NK-92 treated with Interleukin-12 subunit alpha and Interleukin-12 subunit beta, amount 100 ng/mL, for 24 hours (cell line): ENCODE measurements at regions not wholly inside any gene's neighbourhood (a gene's known extent, or its start where the extent isn't known, plus 50 kb on each side); places are given as distances from the start of the nearest gene placed in this dataset.
"Not testable (repeated sequence)": the region's sequence is repeated elsewhere in the genome, so short reads cannot be mapped to it uniquely, and the experiment has no call there.

ENCODE experiments used
- DNase-seq: peaks from one replicate; lab custom pipeline; 2025; lab: John Stamatoyannopoulos, UW

DNA sequence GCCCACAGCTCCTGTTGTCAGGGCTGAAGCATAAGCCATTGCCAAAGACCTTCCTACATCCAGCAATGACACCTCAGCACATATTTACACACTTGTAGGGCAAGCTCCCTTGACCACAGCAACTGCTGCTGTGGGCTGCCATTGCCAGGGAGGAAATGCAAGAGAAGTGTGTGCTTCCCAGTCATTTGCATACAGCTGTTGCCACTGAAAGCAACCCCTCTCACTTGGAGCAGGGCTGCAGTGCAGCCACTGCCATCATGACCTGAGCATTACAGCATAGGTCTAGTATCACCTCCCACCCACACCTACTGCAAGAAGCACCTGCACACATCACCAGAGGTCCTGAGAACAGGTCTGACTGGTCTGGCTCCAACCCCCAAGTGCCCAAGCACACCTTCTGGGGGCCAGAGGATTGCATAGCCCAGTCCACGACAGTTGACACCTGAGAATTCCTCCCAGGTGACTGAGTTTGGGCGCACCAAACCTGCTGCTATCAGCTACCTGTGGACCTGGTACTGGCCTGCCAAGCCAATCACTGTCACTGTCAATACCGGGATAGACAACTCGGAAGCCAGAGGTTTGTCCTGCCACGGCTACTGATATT, 636.5 kb upstream of the SLIT2 start:
- DNase-seq: no peak

DNA sequence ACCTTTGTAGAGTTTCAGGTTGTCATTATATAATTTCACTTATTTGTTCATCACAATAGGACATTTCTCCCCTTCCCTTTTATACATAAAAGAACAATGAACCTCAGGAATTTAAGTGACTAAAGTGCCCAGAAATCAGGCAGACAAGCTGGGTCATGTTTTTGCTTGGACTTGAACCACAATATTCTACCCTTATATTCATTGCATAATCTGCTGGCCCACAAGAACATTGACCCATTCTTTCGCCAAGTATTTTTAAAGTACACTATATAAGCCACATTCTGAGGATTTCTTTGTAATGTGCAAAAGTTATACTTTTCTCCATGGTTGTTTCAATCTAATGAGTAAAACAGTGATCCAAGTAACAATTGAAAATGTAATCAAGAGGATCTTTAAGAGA, 637.5 kb upstream of the SLIT2 start:
- DNase-seq: no peak

DNA sequence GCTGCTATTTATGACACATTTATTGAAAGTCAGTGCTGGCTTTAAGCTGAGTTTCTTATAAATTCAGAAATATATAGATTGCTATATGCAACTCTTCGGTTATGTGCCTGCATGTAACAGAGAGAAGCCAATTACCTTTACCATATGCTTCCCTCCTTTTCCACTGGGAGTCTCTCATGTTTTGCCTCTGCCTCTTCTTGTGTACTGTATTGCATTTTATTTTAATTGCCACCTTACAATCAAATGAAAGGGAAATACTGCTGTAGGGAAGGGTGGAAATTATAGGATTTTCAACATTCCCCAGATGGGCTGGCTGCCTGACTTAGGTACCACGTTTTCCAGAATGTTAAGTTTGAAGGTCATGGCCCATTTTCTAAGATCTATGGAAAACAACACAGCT, 655.4 kb upstream of the SLIT2 start:
- DNase-seq: no peak

DNA sequence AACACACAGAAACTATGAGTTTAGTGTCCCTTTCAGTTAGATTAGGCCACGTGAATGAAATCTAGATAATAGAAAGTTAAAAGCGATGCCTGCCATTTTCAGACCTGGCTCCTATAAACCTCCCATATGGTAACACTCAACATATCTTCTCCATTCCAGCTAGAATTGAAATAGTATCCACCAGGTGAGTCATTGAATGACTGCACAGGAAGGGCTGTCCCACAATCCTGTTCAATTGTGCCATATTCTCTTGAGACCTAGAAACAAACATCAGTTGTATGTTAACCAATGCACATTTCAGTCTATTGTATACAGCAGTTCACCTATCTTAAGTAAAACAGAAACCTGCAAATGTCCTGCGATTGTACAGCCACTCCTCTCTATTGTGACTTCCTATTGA, 659.3 kb upstream of the SLIT2 start:
- DNase-seq: no peak

DNA sequence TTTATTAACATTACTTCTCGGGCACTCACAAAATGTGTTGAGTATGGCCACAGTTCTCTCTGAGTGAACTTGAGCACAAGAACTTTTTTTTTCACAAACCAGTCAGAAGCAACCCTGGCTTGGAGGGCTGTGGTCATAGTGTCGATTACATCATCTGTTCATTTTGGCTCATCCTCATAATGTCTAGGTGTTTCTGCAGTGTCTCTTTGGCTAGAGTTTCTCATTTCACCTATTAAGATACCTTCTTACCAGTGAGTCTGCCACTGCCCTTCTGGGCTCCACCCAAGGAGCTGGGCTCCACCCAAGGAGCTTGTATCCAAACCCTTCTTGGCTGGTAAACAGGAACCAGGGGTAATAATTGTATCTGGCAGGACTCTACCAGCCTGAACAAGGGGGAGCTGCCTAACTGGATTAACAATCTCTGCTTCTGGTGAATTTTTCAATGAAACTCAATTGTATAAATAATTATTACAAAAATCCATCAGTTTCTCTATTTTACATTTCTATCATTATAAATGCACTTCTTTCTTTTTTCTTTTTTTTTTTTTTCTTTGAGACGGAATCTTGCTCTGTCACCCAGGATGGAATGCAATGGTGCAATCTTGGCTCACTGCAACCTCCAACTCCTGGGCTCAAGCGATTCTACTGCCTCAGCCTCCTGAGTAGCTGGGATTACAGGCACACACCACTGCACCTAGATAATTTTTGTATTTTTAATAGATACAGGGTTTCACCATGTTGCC, 667.7 kb upstream of the SLIT2 start:
- no peak for DNase-seq

DNA sequence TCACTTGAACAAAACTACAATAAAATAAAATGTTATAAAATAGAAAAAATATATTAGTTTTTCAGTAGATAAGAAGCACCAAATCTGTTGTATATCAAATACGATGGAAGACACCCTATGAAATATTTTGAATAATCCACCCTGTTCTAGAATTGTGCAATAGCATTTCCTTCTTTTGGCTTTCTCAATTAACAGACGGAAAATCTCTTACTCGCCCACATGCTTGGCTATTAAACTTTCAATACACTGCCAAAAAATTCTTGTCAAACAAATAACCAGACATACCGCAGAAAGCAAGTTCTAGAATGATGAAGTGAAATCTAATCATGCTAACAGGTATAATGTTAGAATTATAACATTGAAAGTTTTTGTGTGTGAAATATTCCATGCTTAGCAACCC, 671.6 kb upstream of the SLIT2 start:
- no peak for DNase-seq

DNA sequence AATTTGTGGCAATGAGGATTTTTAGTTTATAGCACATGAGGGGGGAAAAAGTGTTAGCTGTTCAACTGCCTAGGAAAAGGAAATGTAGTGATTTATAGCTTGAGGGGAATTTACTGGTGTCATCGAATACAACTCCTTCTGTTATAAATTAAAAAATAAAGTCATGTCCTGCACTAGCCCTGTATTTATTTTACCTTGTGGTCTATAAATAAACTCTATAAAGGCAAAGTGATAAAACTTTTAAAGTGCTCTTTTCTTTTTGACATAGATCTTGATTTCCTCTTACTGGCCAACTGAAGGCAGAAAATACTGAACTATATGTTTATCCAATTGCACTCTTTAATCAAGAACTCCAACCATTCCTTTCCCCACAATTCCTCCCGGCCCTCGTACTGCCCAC, 672.1 kb upstream of the SLIT2 start:
- no peak for DNase-seq

DNA sequence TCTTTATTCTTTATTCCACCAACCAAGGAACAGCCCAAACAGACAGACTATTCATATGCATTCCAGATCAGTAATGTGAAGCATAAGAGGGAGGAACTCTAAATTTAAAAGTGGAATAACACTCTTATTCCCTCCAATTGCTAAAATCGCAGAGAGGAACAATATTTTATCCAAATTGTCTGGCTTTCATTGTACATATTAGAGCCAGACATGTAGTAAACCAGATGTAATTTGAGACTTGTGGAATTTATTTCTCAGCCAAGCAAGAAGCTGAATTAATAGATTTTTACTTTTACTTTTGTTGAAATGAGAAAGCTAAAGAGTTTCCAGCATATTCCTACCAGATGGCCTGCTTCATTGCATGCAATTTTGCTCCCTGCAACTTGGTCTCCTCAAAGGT, 674.6 kb upstream of the SLIT2 start:
- no peak for DNase-seq

DNA sequence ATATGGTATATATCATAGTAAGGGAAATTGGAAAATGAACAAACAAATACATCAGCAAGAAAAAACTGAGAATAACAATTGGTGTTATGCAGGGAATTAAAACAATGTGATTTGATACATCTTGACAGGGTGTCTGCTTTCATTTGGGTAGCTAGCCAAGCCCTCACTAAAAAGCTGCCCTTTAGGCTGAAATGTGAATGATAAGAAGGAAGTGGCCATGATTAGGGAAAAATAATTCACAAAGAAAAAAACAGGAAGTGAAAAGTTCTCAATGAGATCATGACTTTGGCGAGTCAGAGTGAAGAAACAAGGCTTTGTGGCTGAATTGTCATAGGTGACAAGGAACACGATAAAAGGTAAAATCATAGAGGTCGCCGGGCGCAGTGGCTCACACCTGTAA, 675.8 kb upstream of the SLIT2 start:
- no peak for DNase-seq

DNA sequence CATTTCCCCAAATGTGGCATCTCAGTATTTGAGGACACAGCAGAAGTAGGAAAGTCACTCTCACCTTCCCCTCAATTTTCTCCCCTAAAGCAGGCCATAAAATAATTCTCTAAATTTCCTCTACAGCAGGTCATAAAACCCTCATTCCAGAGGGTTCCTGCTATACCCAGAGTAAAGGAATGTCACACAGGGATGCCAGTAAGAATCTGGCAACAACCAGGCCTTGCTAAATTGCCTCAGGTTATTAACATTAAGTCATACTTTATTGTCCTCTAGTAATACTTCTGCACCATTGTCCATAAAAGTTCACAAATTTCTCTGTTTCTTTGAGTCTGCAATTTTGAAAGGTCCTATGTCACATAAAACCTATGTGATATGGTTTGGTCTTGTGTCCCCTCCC, 685.7 kb upstream of the SLIT2 start:
- no peak for DNase-seq

DNA sequence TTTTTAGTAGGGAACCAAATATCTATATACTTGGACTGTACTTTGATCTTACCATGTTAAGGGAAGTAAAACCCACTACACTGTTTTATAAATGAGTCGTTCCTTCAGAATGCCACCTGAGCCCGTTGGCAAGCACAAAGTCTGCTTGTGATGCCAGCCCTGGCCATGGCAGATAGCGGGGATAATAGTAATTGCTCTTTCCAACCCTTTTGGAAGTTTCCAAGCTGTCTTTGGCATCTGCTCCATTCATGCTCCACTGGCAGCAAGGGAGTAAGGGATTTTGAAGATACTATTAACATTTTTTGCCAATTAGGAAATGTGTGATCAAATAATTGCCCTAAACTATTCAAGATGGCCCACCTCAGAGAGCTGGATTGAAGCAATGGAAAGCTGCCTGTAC, 689.2 kb upstream of the SLIT2 start:
- DNase-seq: no peak

DNA sequence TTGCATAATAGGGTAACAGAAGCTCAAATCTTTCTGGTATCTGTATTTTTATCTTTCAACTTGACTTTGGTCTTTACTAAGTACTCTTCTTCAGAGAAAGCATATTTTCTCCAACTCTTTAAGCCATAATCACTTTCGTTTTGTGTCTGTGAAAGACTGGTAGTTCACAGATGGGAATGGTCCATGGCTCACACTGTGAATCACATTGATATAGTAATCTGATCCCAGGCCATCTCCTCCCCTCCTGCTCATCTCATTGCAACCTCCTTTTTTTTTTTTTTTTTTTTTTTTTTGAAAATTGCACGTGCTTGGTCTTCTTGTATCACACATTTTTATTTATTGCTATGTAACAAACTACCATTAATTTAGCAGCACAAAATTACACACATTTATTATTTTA, 694.5 kb upstream of the SLIT2 start:
- no peak for DNase-seq

DNA sequence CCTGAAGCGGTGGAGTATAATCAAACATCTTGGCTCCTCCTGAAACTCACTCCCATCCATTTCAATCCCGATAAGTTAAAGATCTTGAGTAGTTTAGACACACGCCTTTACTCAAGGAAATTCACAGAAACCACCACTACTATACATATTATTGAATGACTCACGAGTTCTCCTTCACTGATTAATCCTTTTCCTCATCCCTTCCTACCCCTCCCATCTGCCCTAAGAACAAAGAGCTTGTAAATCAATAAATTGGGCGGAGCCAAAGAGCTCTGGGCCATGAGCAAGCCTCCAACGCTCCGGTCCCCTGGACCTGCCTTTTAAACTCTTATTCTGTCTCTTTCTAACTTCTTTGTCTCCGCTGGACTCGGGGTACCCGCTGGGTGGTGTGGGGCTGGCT, 695.4 kb upstream of the SLIT2 start:
- DNase-seq: not testable (repeated sequence)

DNA sequence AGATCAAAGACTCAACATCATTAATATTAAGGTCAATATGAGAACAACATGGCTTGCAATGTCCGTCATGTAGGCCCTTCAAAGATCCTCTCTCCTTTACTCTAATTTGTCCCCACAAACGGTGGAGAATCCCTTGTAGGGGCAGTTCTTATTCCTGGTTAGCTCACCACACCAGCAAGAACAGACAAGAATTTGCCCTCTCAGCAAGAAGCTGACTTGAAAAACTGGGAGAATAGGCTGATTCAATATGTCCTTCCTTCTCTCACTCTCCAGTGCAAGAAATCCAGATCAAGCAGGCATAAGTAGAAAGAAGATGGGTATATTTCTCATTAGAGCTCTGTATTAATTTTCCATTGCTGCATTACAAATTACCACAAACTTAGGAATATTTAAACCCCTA, 704.2 kb upstream of the SLIT2 start:
- DNase-seq: no peak

DNA sequence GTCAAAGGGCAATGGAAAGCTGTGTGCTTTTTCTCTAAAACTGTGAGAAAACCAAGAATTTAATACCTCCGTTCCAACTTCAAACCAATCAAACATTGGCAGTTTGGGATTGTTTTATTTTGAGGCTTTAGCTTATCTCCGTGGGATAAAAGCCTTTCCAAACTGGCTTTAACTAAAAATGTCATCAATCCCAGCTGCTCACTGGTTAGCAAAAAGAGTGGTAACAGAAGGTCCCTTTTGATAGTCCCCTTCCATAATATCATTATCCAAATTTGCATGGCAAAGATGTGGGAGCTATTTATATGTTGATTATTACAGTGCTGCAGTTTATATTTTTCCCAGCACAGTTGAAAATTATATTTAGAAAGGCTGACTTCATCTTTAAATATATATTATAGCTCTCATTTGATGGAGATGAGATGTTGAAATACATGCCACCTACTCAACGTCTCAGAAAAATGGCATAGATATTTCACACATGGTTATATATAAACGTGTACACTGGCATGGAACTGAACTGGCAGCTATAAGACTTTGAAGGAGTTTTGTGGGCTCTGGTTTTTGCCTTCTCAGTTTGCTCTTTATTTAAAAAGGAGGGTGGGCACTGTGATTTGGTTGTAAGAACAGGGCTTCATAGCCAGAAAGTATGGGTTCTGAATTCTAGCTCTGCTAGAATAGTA, 707.1 kb upstream of the SLIT2 start:
- DNase-seq: no peak

DNA sequence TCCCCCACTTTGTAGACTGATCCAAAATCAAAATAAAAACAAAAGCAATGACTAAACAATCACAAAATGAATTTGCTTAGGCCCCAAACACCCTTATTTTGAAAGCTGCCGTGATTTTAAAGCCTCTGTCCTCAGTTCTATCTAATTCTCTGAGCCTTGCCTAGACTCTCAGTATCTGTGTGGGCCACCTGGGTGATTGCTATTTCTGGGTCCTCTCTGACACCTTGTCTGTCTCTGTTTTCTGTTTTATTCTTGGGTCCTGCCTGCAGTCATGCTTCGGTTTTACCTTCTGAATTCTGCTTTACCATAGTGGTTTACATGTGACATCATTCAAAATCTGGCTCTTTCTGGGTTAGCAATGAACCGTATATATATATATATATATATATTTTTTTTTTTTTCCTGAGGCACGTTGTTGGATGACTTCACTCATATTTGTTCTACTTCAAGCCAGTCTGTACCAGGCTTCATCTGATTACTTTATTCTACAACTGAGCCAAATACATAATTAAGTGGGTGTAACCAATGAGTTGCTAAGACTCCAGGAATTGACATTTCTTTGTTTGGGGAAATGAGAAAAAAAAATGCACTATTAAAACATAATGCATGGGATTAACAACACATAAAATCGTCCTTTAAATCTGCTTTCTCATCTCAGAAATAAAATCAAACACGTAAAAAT, 710.7 kb upstream of the SLIT2 start:
- no peak for DNase-seq

DNA sequence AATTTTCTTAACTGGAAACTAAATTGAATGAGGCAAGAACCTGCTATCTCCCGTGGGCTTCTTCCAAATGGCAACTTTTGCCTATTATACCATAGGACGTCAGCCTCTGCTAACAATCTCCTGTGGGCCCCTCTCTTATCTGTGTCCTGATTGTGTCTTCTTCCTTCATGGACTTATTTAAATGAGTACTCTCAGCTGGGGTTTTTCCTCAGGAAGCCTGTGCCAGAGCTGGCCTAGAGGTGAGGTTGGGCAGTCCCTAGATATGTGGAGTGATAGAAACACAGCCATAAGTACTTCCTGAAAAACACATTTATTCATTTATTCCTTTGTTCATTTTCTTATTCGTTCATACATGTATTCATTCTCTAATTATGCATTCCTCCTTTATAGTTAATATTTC, 712.5 kb upstream of the SLIT2 start:
- no peak for DNase-seq

DNA sequence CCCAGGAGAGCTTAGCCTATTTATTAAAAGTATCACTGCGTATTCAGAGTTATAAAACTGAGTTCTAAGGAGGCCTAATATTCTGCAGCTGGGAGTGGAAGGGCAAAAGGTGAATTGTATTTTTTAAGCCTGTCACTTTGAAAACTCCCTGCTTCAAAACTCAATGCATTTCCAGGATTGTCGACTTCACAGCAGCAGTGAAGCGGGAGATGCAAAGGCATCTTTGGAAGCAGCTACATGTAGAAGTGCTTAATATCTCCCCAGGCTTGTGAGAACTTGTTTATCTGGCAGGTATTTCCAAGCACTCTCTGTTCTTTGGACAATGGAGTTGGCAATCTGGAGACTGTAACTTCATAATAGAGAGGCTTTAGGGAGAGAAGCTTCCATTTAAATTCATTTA, 717.5 kb upstream of the SLIT2 start:
- DNase-seq: no peak

DNA sequence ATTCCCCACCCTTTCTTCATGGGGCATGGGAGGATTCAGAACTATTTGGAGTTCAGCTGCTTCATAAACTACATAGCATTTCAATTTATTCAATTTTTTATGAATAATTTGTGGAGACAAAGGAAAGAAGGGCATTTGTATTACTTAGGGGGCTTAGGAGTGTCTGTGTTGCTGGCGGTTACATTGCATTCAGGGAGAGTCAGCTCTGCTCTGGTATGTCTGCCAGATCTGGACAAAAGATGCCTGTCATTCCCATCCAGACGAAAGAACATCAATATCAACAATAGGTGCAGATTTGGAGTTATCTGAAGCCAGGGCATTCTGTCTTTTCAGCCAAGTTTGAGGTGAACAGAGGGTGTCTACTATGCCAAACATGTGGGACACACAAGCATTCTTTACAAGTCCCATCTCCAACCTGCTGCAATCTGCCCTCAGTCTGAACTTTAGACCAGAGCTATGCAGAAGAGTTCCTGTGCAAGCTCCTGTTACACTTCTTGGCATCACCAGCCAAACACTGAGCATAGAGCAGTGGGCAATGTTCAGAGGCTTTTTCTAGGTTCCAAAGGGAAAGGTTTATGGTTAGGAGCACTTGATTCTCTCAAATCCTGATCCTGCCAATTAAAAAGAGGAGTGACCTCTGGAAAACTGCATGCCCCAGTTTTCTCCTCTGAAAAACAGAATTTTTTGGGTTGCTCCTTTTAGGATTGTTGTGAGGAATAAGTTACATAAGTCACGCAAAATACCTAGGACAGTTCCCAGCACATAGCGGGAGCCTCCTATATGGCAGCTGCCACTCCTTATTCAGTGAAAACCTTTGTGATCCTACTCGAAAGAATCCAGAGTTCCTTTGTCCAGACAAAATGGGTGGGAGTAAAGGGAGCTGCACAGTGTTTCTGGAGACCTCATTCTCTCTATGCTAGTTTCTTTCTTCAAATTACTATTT, 719.5 kb upstream of the SLIT2 start:
- no peak for DNase-seq

DNA sequence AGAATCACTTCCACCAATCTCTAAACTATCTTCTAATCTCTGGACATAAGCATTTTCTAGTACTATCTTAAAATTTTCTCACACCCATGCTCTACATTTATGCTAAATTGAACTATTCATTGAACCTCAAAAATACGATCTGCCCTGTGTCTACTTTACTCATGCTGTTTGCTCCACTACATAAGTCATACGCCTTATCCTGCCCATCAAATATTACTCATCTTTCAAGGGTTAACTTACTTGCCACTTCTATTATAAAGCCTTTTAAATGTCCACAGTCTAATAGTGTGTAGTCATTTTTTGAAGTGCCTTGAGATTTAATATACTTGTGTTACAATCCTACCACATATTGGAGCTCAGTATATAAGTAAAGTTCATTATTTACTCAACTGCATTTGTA, 727.7 kb upstream of the SLIT2 start:
- DNase-seq: no peak

DNA sequence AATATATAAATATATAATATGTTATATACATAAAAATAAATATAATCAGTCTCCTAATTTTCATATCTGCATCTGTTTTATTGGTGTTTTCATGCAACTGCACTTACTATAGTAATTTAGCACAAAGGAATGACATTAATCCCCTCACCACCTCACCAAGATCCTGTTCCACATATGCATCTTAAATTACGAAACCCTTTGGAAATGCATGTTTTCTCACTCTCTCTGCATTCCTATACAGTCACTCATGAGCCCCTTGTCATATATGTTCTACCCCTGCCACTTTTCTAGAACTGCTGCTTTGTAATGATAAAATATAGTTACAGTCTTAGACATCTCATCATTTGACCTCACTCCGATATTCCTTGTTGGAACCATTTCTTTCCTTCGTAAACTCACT, 728.7 kb upstream of the SLIT2 start:
- DNase-seq: no peak

DNA sequence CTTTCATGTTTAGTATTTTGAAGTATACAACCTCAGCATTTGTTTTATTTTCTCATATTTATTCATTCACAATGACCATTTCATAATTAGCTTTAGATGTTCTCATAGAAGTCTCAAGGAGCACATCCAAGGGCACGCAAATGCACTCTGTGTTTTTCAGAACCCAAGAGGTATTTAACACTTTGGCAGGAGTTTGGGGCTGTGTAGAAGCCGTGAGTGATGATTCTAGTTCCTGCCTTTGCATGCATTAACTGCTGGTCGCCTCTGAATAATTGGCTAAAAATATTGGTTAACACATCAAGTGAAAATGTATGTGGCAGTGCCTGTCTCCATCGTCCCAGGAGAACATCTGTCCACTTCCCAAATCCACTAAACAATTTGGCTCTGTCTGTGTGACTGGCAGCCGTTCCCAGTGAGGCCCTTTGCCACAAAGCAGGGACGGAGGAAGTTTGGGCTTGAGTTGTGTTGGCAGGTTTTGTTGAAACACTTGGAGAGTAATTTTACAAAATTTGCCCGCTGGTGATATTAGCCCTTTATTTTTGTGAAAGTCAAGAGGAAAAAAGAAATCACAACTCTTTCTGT, 730.7 kb upstream of the SLIT2 start:
- no peak for DNase-seq
